Tibial nerve (tissue), 4 donors: ENCODE measurements at regions not wholly inside any gene's neighbourhood (a gene's known extent, or its start where the extent isn't known, plus 50 kb on each side); places are given as distances from the start of the nearest gene placed in this dataset.

Source experiments
- DNase-seq, 2 donors: peaks; one replicate each; pipeline ENCODE4 v3.0.0-alpha.2; 2019; ENCODE audit warnings: low spot score in 2 of 2
- H3K27ac ChIP-seq, 4 donors: fragments of 200-600 bp; sonication (generic) in 3 of 4; one replicate each; pipeline ENCODE4 v1.5.1; 2017 to 2019; ENCODE audit warnings: mild to moderate bottlenecking in 1 of 4
- H3K27me3 ChIP-seq, 2 donors: fragments of 200-600 bp; sonication (generic) in 1 of 2; one replicate each; pipeline versions ENCODE4 v1.5.1 to v1.6.0; 2017 to 2019
- H3K36me3 ChIP-seq, 3 donors: fragments of 200-600 bp; sonication (generic); one replicate each; pipeline ENCODE4 v1.5.1; 2018 to 2019
- H3K4me1 ChIP-seq, 4 donors: fragments of 200-600 bp; sonication (generic) in 3 of 4; one replicate each; pipeline ENCODE4 v1.5.1; 2017 to 2019
- H3K4me3 ChIP-seq, 4 donors: fragments of 200-600 bp; sonication (generic) in 3 of 4; one replicate each; pipeline ENCODE4 v1.5.1; 2017 to 2019; ENCODE audit warnings: mild to moderate bottlenecking in 1 of 4, moderate library complexity in 1 of 4
- H3K9me3 ChIP-seq, 4 donors: fragments of 200-600 bp; sonication (generic) in 3 of 4; one replicate each; pipeline ENCODE4 v1.5.1; 2017 to 2019
- EP300 ChIP-seq, 2 donors: sonication (generic); formaldehyde crosslinking; IDR thresholded peaks; one replicate each; pipeline ENCODE4 v1.6.1; 2017; ENCODE audit warnings: antibody characterized with exemption in 2 of 2, mild to moderate bottlenecking in 1 of 2
- POLR2A ChIP-seq, 2 donors: fragments of 450-650 bp; IDR thresholded peaks; one replicate each; pipeline ENCODE4 v1.6.1; 2017; ENCODE audit warnings: antibody characterized with exemption in 2 of 2, mild to moderate bottlenecking in 2 of 2, moderate library complexity in 2 of 2
- WGBS, 2 donors: methylation state at CpG; one replicate each; pipeline ENCODE4 v1.1.5; 2018; 5-methylcytosine and 5-hydroxymethylcytosine counted together
- TF ChIP-seq, protein P1 (sequence below), 5 experiments: fragments of 200-600 bp in 3 of 5; fragments of 450-650 bp in 2 of 5; sonication (generic) in 3 of 5; IDR thresholded peaks; one replicate each; pipeline ENCODE4 v1.5.1; 2016 to 2019; ENCODE audit warnings: antibody characterized with exemption in 5 of 5, mild to moderate bottlenecking in 3 of 5, moderate library complexity in 2 of 5

GRCh38 chr15:62849316-62850106 lies 193.0 kb upstream of the TPM1 start:
- Histone ChIP-seq H3K27me3 (no peaks in the 10 kb centered on the region), H3K4me1 (peaks cover 0 to 30% (median 3%) of the 10 kb centered on the region in 4 donors), H3K36me3 (no peaks in the 10 kb centered on the region), H3K9me3 (no peaks in the 10 kb centered on the region), H3K4me3 (no peak overlapping the region), H3K27ac (no peak overlapping the region)
- 65 to 72% methylated on average over 4 of the region's 4 CpGs for WGBS, 2 donors
- no peak for DNase-seq
- TF ChIP-seq EP300 (IDR thresholded peaks at IDR 0.05): no peak
- no peak for TF ChIP-seq POLR2A (IDR thresholded peaks at IDR 0.05)
- TF ChIP-seq, protein P1, sequence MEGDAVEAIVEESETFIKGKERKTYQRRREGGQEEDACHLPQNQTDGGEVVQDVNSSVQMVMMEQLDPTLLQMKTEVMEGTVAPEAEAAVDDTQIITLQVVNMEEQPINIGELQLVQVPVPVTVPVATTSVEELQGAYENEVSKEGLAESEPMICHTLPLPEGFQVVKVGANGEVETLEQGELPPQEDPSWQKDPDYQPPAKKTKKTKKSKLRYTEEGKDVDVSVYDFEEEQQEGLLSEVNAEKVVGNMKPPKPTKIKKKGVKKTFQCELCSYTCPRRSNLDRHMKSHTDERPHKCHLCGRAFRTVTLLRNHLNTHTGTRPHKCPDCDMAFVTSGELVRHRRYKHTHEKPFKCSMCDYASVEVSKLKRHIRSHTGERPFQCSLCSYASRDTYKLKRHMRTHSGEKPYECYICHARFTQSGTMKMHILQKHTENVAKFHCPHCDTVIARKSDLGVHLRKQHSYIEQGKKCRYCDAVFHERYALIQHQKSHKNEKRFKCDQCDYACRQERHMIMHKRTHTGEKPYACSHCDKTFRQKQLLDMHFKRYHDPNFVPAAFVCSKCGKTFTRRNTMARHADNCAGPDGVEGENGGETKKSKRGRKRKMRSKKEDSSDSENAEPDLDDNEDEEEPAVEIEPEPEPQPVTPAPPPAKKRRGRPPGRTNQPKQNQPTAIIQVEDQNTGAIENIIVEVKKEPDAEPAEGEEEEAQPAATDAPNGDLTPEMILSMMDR (IDR thresholded peaks at IDR 0.05): no peak

GRCh38 chr15:62850318-62850717 lies 192.2 kb upstream of the TPM1 start:
- H3K4me1 ChIP-seq: peaks cover 0 to 23% (median 3%) of the 10 kb centered on the region in 4 donors
- no peaks in the 10 kb centered on the region for H3K9me3 ChIP-seq
- TF ChIP-seq POLR2A (IDR thresholded peaks at IDR 0.05): no peak
- TF ChIP-seq, protein P1 (IDR thresholded peaks at IDR 0.05): no peak
- no peak for TF ChIP-seq EP300 (IDR thresholded peaks at IDR 0.05)
- H3K27me3 ChIP-seq: no peaks in the 10 kb centered on the region
- WGBS, 2 donors: 87 to 90% methylated on average over 9 of the region's 9 CpGs
- no peak overlapping the region for H3K27ac ChIP-seq
- no peak for DNase-seq
- H3K36me3 ChIP-seq: no peaks in the 10 kb centered on the region
- no peak overlapping the region for H3K4me3 ChIP-seq

DNA sequence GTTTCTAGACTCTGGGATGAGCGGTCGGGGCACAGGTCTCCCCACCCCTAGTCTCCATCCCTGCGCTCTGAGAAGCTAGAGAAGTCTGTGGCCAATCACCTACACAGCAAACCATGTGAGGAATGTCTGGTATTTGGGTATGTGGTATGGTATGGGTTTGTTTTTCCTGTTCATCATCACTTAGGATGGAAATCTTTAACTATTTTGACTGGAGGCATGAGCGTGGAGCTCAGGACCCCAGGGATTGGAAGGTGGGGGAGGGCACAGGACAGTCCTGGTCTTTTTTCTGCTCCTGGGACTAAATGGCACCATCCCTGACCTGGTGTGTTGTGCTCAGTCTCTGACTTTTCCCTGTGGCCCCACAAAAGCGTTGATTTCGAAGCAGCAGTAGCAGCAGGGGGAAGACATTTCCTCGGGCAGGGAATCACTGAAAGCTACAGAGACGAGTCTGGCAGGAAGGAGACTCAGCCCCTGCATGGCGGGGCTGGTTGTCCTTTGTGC lies 191.7 kb upstream of the TPM1 start:
- Histone ChIP-seq H3K27ac (no peak overlapping the region), H3K27me3 (no peaks in the 10 kb centered on the region), H3K4me1 (peaks cover 0 to 19% (median 3%) of the 10 kb centered on the region in 4 donors), H3K9me3 (no peaks in the 10 kb centered on the region), H3K36me3 (no peaks in the 10 kb centered on the region), H3K4me3 (no peak overlapping the region)
- 73 to 77% methylated on average over 9 of the region's 9 CpGs for WGBS, 2 donors
- TF ChIP-seq POLR2A (IDR thresholded peaks at IDR 0.05) (no peak), EP300 (IDR thresholded peaks at IDR 0.05) (no peak)
- TF ChIP-seq, protein P1 (IDR thresholded peaks at IDR 0.05): no peak
- DNase-seq: no peak

GRCh38 chr15:62853114-62853840 lies 189.3 kb upstream of the TPM1 start:
- no peak for DNase-seq
- Histone ChIP-seq H3K4me3 (no peak overlapping the region), H3K27ac (peak overlapping the region in 1 of 4 donors; percentile 1), H3K36me3 (no peaks in the 10 kb centered on the region), H3K27me3 (no peaks in the 10 kb centered on the region), H3K4me1 (peaks cover 0 to 17% (median 3%) of the 10 kb centered on the region in 4 donors), H3K9me3 (no peaks in the 10 kb centered on the region)
- WGBS, 2 donors: 63 to 71% methylated on average over 5 of the region's 5 CpGs
- TF ChIP-seq POLR2A (IDR thresholded peaks at IDR 0.05) (no peak), EP300 (IDR thresholded peaks at IDR 0.05) (no peak)
- TF ChIP-seq, protein P1 (IDR thresholded peaks at IDR 0.05): no peak

DNA sequence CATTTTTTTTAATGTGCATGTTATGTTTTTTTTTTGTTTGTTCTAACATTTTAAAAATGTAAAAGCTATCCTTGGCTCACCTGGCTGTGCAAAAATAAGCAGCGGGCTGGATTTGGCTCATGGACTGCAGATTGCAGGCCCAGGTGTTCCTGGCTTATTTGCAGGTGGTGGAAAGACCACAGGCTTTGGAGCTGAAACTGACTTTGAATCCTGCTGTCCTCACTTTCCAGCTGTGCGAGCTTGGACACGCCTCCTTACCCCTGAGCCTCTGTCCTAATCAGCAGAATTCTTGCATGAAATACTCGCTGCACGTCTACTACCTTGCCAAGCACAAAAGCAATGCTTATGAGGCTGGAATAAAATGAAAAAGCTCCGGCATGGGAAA lies 188.7 kb upstream of the TPM1 start:
- Histone ChIP-seq H3K36me3 (no peaks in the 10 kb centered on the region), H3K9me3 (no peaks in the 10 kb centered on the region), H3K27me3 (no peaks in the 10 kb centered on the region), H3K27ac (no peak overlapping the region), H3K4me1 (peaks cover 0 to 11% (median 3%) of the 10 kb centered on the region in 4 donors), H3K4me3 (no peak overlapping the region)
- TF ChIP-seq, protein P1 (IDR thresholded peaks at IDR 0.05): no peak
- no peak for TF ChIP-seq EP300 (IDR thresholded peaks at IDR 0.05)
- 58 to 87% methylated on average over 6 of the region's 6 CpGs for WGBS, 2 donors
- no peak for DNase-seq
